ENCODE measurements at regions not wholly inside any gene's neighbourhood (a gene's known extent, or its start where the extent isn't known, plus 50 kb on each side); places are given as distances from the start of the nearest gene placed in this dataset.

DNA sequence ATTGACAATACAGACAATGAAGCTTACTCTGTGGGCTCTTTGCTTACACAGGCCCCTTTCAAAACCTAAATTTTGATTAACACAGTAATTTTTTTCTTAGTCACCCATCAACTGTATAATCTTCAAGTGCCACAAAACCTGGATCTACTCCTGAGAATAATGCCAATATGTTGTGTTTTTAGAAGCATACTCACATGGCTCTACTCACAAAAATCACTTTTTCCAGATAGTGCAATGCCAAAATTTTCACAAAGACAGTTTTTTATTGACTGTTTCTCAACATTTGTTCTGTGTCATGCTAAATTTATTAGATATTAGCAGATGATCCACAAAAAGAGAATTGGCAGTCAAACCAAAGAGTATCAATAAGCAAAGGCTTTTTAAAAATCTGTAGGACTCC, 493.7 kb upstream of the C1orf87 start:
- no peaks in the 10 kb centered on the region for H3K36me3 ChIP-seq (ENCODE audit: control insufficient read depth in 4 of 4, insufficient read depth in 3 of 4, low read depth in 1 of 4, low read length in 3 of 4)
- DNase-seq (ENCODE audit: low spot score) = no peak
- H3K4me1 ChIP-seq (ENCODE audit: control insufficient read depth in 4 of 4, insufficient read depth in 4 of 4, low read length in 3 of 4) = no peaks in the 10 kb centered on the region
- H3K27me3 ChIP-seq (ENCODE audit: control insufficient read depth in 4 of 4, insufficient read depth in 4 of 4, low read length in 3 of 4) = peaks cover 0 to 3% (median 0%) of the 10 kb centered on the region in 4 donors
- TF ChIP-seq HNF4G (IDR thresholded peaks at IDR 0.05) (no peak), JUND (IDR thresholded peaks at IDR 0.05) (no peak), EGR1 (IDR thresholded peaks at IDR 0.05; ENCODE audit: low read depth in 2 of 2) (no peak), ATF3 (IDR thresholded peaks at IDR 0.05) (no peak), FOXA2 (IDR thresholded peaks at IDR 0.05) (no peak), TAF1 (conservative IDR thresholded peaks at IDR 0.05) (no peak), FOXA1 (IDR thresholded peaks at IDR 0.05) (no peak), SP1 (IDR thresholded peaks at IDR 0.05) (no peak), RAD21 (IDR thresholded peaks at IDR 0.05) (no peak), HNF4A (conservative IDR thresholded peaks at IDR 0.05) (no peak), NR2F2 (IDR thresholded peaks at IDR 0.05) (no peak), YY1 (IDR thresholded peaks at IDR 0.05) (no peak), RXRA (IDR thresholded peaks at IDR 0.05) (no peak), GABPA (IDR thresholded peaks at IDR 0.05 in 1 of 2, conservative IDR thresholded peaks at IDR 0.05 in 1 of 2) (no peak), MAX (IDR thresholded peaks at IDR 0.05) (no peak)
- TF ChIP-seq, protein P1, sequence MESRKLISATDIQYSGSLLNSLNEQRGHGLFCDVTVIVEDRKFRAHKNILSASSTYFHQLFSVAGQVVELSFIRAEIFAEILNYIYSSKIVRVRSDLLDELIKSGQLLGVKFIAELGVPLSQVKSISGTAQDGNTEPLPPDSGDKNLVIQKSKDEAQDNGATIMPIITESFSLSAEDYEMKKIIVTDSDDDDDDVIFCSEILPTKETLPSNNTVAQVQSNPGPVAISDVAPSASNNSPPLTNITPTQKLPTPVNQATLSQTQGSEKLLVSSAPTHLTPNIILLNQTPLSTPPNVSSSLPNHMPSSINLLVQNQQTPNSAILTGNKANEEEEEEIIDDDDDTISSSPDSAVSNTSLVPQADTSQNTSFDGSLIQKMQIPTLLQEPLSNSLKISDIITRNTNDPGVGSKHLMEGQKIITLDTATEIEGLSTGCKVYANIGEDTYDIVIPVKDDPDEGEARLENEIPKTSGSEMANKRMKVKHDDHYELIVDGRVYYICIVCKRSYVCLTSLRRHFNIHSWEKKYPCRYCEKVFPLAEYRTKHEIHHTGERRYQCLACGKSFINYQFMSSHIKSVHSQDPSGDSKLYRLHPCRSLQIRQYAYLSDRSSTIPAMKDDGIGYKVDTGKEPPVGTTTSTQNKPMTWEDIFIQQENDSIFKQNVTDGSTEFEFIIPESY (IDR thresholded peaks at IDR 0.05) = no peak
- TF ChIP-seq, protein P2, sequence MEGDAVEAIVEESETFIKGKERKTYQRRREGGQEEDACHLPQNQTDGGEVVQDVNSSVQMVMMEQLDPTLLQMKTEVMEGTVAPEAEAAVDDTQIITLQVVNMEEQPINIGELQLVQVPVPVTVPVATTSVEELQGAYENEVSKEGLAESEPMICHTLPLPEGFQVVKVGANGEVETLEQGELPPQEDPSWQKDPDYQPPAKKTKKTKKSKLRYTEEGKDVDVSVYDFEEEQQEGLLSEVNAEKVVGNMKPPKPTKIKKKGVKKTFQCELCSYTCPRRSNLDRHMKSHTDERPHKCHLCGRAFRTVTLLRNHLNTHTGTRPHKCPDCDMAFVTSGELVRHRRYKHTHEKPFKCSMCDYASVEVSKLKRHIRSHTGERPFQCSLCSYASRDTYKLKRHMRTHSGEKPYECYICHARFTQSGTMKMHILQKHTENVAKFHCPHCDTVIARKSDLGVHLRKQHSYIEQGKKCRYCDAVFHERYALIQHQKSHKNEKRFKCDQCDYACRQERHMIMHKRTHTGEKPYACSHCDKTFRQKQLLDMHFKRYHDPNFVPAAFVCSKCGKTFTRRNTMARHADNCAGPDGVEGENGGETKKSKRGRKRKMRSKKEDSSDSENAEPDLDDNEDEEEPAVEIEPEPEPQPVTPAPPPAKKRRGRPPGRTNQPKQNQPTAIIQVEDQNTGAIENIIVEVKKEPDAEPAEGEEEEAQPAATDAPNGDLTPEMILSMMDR (IDR thresholded peaks at IDR 0.05; ENCODE audit: low read depth, low read length, missing input control) = no peak
- TF ChIP-seq, protein P3, sequence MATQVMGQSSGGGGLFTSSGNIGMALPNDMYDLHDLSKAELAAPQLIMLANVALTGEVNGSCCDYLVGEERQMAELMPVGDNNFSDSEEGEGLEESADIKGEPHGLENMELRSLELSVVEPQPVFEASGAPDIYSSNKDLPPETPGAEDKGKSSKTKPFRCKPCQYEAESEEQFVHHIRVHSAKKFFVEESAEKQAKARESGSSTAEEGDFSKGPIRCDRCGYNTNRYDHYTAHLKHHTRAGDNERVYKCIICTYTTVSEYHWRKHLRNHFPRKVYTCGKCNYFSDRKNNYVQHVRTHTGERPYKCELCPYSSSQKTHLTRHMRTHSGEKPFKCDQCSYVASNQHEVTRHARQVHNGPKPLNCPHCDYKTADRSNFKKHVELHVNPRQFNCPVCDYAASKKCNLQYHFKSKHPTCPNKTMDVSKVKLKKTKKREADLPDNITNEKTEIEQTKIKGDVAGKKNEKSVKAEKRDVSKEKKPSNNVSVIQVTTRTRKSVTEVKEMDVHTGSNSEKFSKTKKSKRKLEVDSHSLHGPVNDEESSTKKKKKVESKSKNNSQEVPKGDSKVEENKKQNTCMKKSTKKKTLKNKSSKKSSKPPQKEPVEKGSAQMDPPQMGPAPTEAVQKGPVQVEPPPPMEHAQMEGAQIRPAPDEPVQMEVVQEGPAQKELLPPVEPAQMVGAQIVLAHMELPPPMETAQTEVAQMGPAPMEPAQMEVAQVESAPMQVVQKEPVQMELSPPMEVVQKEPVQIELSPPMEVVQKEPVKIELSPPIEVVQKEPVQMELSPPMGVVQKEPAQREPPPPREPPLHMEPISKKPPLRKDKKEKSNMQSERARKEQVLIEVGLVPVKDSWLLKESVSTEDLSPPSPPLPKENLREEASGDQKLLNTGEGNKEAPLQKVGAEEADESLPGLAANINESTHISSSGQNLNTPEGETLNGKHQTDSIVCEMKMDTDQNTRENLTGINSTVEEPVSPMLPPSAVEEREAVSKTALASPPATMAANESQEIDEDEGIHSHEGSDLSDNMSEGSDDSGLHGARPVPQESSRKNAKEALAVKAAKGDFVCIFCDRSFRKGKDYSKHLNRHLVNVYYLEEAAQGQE (IDR thresholded peaks at IDR 0.05) = no peak
- H3K4me3 ChIP-seq (ENCODE audit: low read depth in 1 of 3, low read length in 3 of 3) = no peak overlapping the region
- H3K9me3 ChIP-seq (ENCODE audit: control insufficient read depth in 4 of 4, low read length in 3 of 4) = no peaks in the 10 kb centered on the region
- no peak overlapping the region for H3K27ac ChIP-seq (ENCODE audit: low read depth in 1 of 2, low read length in 2 of 2)
- no peak overlapping the region for H3K9ac ChIP-seq (ENCODE audit: low read depth in 1 of 2, low read length in 2 of 2)
